ENCODE measurements at regions not wholly inside any gene's neighbourhood (a gene's known extent, or its start where the extent isn't known, plus 50 kb on each side); places are given as distances from the start of the nearest gene placed in this dataset.

GRCh38 chr22:48169227-48169626 lies 1406.8 kb downstream of the TBC1D22A start:
- no peak for DNase-seq

- DNase-seq: no peak
Observed at GRCh38 chr22:48167238-48167637, 1404.8 kb downstream of the TBC1D22A start.

GRCh38 chr22:48161298-48161697 lies 1398.8 kb downstream of the TBC1D22A start:
- DNase-seq: no peak

- no peak for DNase-seq
Observed at GRCh38 chr22:48157676-48158075, 1395.2 kb downstream of the TBC1D22A start.

- DNase-seq: no peak
Observed at GRCh38 chr22:48156603-48157355, 1394.3 kb downstream of the TBC1D22A start.

- DNase-seq: no peak
Observed at GRCh38 chr22:48155446-48155845, 1393.0 kb downstream of the TBC1D22A start.

GRCh38 chr22:48154943-48155240 lies 1392.4 kb downstream of the TBC1D22A start:
- DNase-seq: no peak

GRCh38 chr22:48154169-48154942 lies 1391.9 kb downstream of the TBC1D22A start:
- DNase-seq: no peak

- no peak for DNase-seq
Observed at GRCh38 chr22:48153726-48154125, 1391.3 kb downstream of the TBC1D22A start.

GRCh38 chr22:48152916-48153315 lies 1390.5 kb downstream of the TBC1D22A start:
- no peak for DNase-seq

- DNase-seq: no peak
Observed at GRCh38 chr22:48152164-48152775, 1389.8 kb downstream of the TBC1D22A start.

- no peak for DNase-seq
Observed at GRCh38 chr22:48151641-48152040, 1389.2 kb downstream of the TBC1D22A start.

GRCh38 chr22:48147831-48148230 lies 1385.4 kb downstream of the TBC1D22A start:
- DNase-seq: no peak

- no peak for DNase-seq
Observed at GRCh38 chr22:48147404-48147803, 1385.0 kb downstream of the TBC1D22A start.

- DNase-seq: no peak
Observed at GRCh38 chr22:48146426-48146825, 1384.0 kb downstream of the TBC1D22A start.

GRCh38 chr22:48145738-48146137 lies 1383.3 kb downstream of the TBC1D22A start:
- DNase-seq: no peak

- no peak for DNase-seq
Observed at GRCh38 chr22:48144318-48144717, 1381.9 kb downstream of the TBC1D22A start.

- no peak for DNase-seq
Observed at GRCh38 chr22:48143856-48144255, 1381.4 kb downstream of the TBC1D22A start.

- no peak for DNase-seq
Observed at GRCh38 chr22:48142388-48142787, 1379.9 kb downstream of the TBC1D22A start.

GRCh38 chr22:48141301-48141700 lies 1378.9 kb downstream of the TBC1D22A start:
- DNase-seq: no peak

GRCh38 chr22:48140261-48140813 lies 1377.9 kb downstream of the TBC1D22A start:
- DNase-seq: no peak

GRCh38 chr22:48139776-48140175 lies 1377.3 kb downstream of the TBC1D22A start:
- DNase-seq: no peak

- no peak for DNase-seq
Observed at GRCh38 chr22:48138855-48139254, 1376.4 kb downstream of the TBC1D22A start.

GRCh38 chr22:48138427-48138826 lies 1376.0 kb downstream of the TBC1D22A start:
- no peak for DNase-seq

Measured in CD4-positive, alpha-beta T cell treated with Interleukin-17A for 4 hours (primary cell).